PC-9 (cell line): ENCODE measurements at regions not wholly inside any gene's neighbourhood (a gene's known extent, or its start where the extent isn't known, plus 50 kb on each side); places are given as distances from the start of the nearest gene placed in this dataset.

Experiments used
- BruUV-seq: library from RNA; stranded (reverse); fragments of 400-500 nt; replicated peaks from 2 replicates; lab custom pipeline; 2021; lab: Mats Ljungman, UMichigan
- CTCF ChIA-PET: fragments of 300-600 bp; sonication (Branson Sonifier 250); formaldehyde crosslinking; loops from one replicate; lab custom pipeline; 2022; ENCODE audit warnings: antibody characterized with exemption; lab: Charles Lee
- POLR2A ChIA-PET: fragments of 300-600 bp; sonication (Branson Sonifier 250); formaldehyde crosslinking; loops from one replicate; lab custom pipeline; 2022; ENCODE audit warnings: antibody characterized with exemption; ENCODE audit not compliant: unreplicated experiment; lab: Charles Lee
- DNase-seq, 2 experiments: peaks; one replicate each; pipeline versions ENCODE4 v3.0.0 to v3.0.0-alpha.2; 2015 to 2022; ENCODE audit warnings: mixed read lengths in 1 of 2
- H2AFZ ChIP-seq: fragments of 200-600 bp; sonication (generic); 2 replicates; pipeline ENCODE4 v1.8.1; 2017; ENCODE audit warnings: antibody characterized with exemption
- H3F3A ChIP-seq: fragments of 200-600 bp; sonication (generic); 2 replicates; pipeline ENCODE4 v1.8.1; 2017; ENCODE audit warnings: antibody characterized with exemption, mild to moderate bottlenecking, low read depth; ENCODE audit not compliant: insufficient read depth
- H3K27ac ChIP-seq: fragments of 200-600 bp; sonication (generic); 2 replicates; pipeline ENCODE4 v1.6.1; 2016; ENCODE audit warnings: mixed run types
- H3K27me3 ChIP-seq: fragments of 200-600 bp; sonication (generic); 2 replicates; pipeline ENCODE4 v1.6.1; 2016; ENCODE audit warnings: low read depth, mixed run types; ENCODE audit not compliant: insufficient read depth
- H3K36me3 ChIP-seq: fragments of 200-600 bp; sonication (generic); 2 replicates; pipeline ENCODE4 v1.6.1; 2016; ENCODE audit warnings: low read depth, mixed run types
- H3K4me1 ChIP-seq: fragments of 200-600 bp; sonication (generic); replicated peaks from 2 replicates; pipeline ENCODE4 v1.6.1; 2016; ENCODE audit warnings: mixed run types; ENCODE audit not compliant: insufficient read depth
- H3K4me2 ChIP-seq: fragments of 200-600 bp; sonication (generic); 2 replicates; pipeline ENCODE4 v1.6.1; 2017; ENCODE audit warnings: mixed run types
- H3K4me3 ChIP-seq: fragments of 200-600 bp; sonication (generic); 2 replicates; pipeline ENCODE4 v1.6.1; 2016; ENCODE audit warnings: mixed run types
- H3K79me2 ChIP-seq: fragments of 200-600 bp; sonication (generic); 2 replicates; pipeline ENCODE4 v1.6.1; 2017; ENCODE audit warnings: low read depth, mixed run types
- H3K9me2 ChIP-seq: fragments of 200-600 bp; sonication (generic); 2 replicates; pipeline ENCODE4 v1.8.1; 2017; ENCODE audit warnings: mild to moderate bottlenecking; ENCODE audit not compliant: insufficient read depth
- H3K9me3 ChIP-seq: fragments of 200-600 bp; sonication (generic); 2 replicates; pipeline ENCODE4 v1.8.1; 2016; ENCODE audit warnings: low read depth; ENCODE audit not compliant: insufficient read depth
- H4K20me1 ChIP-seq: fragments of 200-600 bp; sonication (generic); 2 replicates; pipeline ENCODE4 v1.8.1; 2017; ENCODE audit not compliant: insufficient read depth
- EZH2 ChIP-seq: fragments of 200-600 bp; sonication (generic); IDR thresholded peaks from 2 replicates; pipeline ENCODE4 v1.8.0; 2017; ENCODE audit warnings: antibody characterized with exemption, low read depth
- intact Hi-C: fragments of 100-400 bp; cut with micrococcal nuclease; formaldehyde crosslinking; loops from one replicate; pipeline ENCODE4 v1.10.0; 2022; ENCODE audit not compliant: unreplicated experiment
- TF ChIP-seq, protein P1 (sequence below): fragments of 200-600 bp; sonication (generic); conservative IDR thresholded peaks from 2 replicates; pipeline ENCODE4 v1.6.1; 2017; ENCODE audit warnings: mixed run types, antibody characterized with exemption, mild to moderate bottlenecking, moderate library complexity

DNA sequence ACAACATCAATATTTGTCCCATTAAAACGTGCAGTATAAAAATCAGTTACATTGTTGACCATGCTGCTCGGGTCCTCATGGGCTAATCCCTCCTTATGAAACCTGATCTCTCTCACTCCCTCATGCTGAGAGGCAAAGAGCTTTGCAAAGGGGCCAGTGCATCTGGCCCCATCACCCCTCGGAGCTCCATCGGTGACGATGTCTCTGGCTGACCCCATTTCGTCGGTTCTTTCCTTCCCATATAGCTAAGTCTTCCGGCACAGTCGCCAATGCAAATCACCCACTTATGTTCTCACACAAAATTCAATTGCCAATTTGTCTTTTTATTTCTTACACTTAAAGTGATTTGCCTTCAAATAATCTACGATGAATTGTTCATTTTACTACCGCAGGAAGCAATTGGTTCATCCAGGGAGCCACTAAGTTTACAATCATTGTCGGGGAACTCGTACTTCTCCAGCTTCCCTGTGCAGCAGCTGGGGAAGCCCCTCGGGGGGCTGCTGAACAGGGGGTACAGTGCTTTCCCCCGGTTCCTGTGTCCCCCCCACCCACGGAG, 199.8 kb upstream of the CDH4 start:
- no peaks in the 10 kb centered on the region for H3K4me1 ChIP-seq
- no peak for TF ChIP-seq EZH2
- TF ChIP-seq, protein P1, sequence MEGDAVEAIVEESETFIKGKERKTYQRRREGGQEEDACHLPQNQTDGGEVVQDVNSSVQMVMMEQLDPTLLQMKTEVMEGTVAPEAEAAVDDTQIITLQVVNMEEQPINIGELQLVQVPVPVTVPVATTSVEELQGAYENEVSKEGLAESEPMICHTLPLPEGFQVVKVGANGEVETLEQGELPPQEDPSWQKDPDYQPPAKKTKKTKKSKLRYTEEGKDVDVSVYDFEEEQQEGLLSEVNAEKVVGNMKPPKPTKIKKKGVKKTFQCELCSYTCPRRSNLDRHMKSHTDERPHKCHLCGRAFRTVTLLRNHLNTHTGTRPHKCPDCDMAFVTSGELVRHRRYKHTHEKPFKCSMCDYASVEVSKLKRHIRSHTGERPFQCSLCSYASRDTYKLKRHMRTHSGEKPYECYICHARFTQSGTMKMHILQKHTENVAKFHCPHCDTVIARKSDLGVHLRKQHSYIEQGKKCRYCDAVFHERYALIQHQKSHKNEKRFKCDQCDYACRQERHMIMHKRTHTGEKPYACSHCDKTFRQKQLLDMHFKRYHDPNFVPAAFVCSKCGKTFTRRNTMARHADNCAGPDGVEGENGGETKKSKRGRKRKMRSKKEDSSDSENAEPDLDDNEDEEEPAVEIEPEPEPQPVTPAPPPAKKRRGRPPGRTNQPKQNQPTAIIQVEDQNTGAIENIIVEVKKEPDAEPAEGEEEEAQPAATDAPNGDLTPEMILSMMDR: no peak
- peaks cover 73% of the 10 kb centered on the region for H3K27me3 ChIP-seq
- no peaks in the 10 kb centered on the region for H3K9me3 ChIP-seq
- no peaks in the 10 kb centered on the region for H3F3A ChIP-seq
- POLR2A ChIA-PET: no interaction called here
- intact Hi-C loops: no loop called here
- CTCF ChIA-PET: no interaction called here
- no peaks in the 10 kb centered on the region for H3K36me3 ChIP-seq
- no peak overlapping the region for H3K4me2 ChIP-seq
- no peak overlapping the region for H3K27ac ChIP-seq
- no peak overlapping the region for H3K4me3 ChIP-seq
- H3K9me2 ChIP-seq: no peaks in the 10 kb centered on the region
- no TSS peak for BruUV-seq
- H2AFZ ChIP-seq: no peak overlapping the region
- H3K79me2 ChIP-seq: no peaks in the 10 kb centered on the region
- no peak for DNase-seq
- peaks cover 3% of the 10 kb centered on the region; the same call in 1 of the 2 replicates for H4K20me1 ChIP-seq

DNA sequence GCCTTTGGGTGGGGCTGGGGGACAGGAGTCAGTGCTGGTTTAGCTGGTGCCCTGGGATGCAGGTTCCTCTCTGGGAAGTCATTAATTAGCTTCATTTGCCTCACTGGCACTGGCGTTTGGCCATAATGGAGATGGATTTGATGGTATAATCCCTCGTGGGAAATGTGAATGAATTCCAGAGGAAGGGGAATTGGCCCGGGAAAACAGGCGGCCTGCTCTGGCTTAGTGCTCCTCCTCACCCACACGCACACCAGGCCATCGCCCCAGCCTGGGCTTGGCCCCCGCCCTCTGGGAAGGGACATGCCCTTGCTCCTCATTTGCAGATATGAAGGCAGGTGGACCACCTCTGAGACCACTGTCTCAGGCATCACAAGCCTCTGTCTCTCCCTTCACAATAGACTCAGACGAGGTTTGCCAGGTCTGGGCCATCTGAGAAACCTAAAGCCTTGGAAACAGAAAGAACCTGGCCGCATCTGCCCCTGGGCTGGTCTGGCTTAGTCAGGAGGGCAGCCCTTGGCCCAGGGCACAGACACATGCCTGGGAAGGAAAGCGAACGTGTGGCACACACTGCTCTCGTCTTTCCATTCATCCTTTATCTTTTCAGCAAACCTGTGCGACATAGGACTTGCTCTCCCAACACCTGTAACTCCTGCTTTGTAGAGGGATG, 199.2 kb upstream of the CDH4 start:
- Histone ChIP-seq H2AFZ (no peak overlapping the region), H3K4me3 (no peak overlapping the region), H3K9me3 (no peaks in the 10 kb centered on the region), H3K9me2 (no peaks in the 10 kb centered on the region), H3K27ac (no peak overlapping the region), H3F3A (no peaks in the 10 kb centered on the region), H4K20me1 (0 out of 2 replicates have a peak, but pooled peaks cover 3% of the 10 kb centered on the region), H3K36me3 (no peaks in the 10 kb centered on the region), H3K4me2 (no peak overlapping the region), H3K4me1 (no peaks in the 10 kb centered on the region), H3K27me3 (peaks cover 79% of the 10 kb centered on the region), H3K79me2 (no peaks in the 10 kb centered on the region)
- ChIA-PET POLR2A (no interaction called here), CTCF (no interaction called here)
- no TSS peak for BruUV-seq
- DNase-seq: no peak
- intact Hi-C loops: no loop called here
- TF ChIP-seq EZH2: no peak
- TF ChIP-seq, protein P1: no peak

DNA sequence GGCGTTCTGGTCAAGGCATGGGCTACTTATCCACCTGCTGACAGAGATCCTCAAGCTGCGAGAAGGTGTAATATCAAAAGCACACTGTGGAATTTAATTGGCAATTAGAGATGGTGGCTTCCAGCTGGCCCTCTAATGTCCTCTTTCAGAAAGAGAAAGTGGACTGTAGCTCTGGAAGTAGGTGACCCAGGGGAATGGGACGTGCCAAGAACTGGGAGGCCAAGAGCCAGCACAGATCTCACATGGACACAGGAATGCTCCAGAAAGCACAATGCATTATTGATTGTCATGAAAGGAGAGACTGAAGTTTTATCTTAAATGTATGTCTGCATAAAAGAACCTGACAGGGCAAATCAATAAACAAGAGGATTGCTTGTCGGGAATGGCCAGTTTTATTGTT, 198.6 kb upstream of the CDH4 start:
- no peaks in the 10 kb centered on the region for H3K9me3 ChIP-seq
- no peak overlapping the region for H3K4me2 ChIP-seq
- 0 out of 2 replicates have a peak, but pooled peaks cover 3% of the 10 kb centered on the region for H4K20me1 ChIP-seq
- CTCF ChIA-PET: no interaction called here
- no peaks in the 10 kb centered on the region for H3K36me3 ChIP-seq
- POLR2A ChIA-PET: no interaction called here
- H2AFZ ChIP-seq: no peak overlapping the region
- TF ChIP-seq EZH2: no peak
- TF ChIP-seq, protein P1: no peak
- BruUV-seq: no TSS peak
- no peak overlapping the region for H3K27ac ChIP-seq
- H3F3A ChIP-seq: no peaks in the 10 kb centered on the region
- no peaks in the 10 kb centered on the region for H3K79me2 ChIP-seq
- no peak for DNase-seq
- no peak overlapping the region for H3K4me3 ChIP-seq
- intact Hi-C loops: no loop called here
- H3K4me1 ChIP-seq: no peaks in the 10 kb centered on the region
- no peaks in the 10 kb centered on the region for H3K9me2 ChIP-seq
- peaks cover 84% of the 10 kb centered on the region for H3K27me3 ChIP-seq
